GM18508 (cell line): ENCODE measurements at regions not wholly inside any gene's neighbourhood (a gene's known extent, or its start where the extent isn't known, plus 50 kb on each side); places are given as distances from the start of the nearest gene placed in this dataset.
"Not testable (repeated sequence)": the region's sequence is repeated elsewhere in the genome, so short reads cannot be mapped to it uniquely, and the experiment has no call there.

Experiments used
- ATAC-seq: cut with Tn5 transposase; IDR thresholded peaks from one replicate; pipeline ENCODE4 v1.9.1; 2021; ENCODE audit warnings: moderate number of reproducible peaks; ENCODE audit not compliant: insufficient read depth, unreplicated experiment

GRCh38 chr5:42066131-42066530 lies 141.1 kb downstream of the FBXO4 start:
- ATAC-seq: no peak

GRCh38 chr5:42074353-42074752 lies 149.3 kb downstream of the FBXO4 start:
- ATAC-seq: no peak

- no peak for ATAC-seq
Observed at GRCh38 chr5:42089705-42090104, 164.6 kb downstream of the FBXO4 start.

GRCh38 chr5:42090162-42090561 lies 165.1 kb downstream of the FBXO4 start:
- no peak for ATAC-seq

- ATAC-seq: not testable (repeated sequence)
Observed at GRCh38 chr5:42099846-42100245, 174.8 kb downstream of the FBXO4 start.

DNA sequence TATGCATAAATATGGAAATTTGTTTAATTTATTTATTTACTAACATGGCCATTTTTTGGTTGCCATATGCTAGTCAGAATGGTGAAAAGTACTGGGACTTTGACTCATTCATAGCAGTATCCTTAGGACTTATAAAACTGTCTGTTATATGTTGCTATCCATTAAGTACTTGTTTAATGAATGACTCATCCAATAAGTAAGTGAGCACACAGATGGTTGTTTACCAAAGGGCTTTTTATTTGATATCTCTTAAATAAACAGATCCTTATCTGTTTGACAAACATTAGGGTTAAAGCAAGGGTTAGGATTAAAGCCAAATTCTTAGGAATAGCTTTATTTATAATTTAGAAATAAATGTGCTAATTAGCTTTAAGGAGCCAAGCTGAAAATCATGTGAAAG lies 183.4 kb downstream of the FBXO4 start:
- ATAC-seq: no peak

DNA sequence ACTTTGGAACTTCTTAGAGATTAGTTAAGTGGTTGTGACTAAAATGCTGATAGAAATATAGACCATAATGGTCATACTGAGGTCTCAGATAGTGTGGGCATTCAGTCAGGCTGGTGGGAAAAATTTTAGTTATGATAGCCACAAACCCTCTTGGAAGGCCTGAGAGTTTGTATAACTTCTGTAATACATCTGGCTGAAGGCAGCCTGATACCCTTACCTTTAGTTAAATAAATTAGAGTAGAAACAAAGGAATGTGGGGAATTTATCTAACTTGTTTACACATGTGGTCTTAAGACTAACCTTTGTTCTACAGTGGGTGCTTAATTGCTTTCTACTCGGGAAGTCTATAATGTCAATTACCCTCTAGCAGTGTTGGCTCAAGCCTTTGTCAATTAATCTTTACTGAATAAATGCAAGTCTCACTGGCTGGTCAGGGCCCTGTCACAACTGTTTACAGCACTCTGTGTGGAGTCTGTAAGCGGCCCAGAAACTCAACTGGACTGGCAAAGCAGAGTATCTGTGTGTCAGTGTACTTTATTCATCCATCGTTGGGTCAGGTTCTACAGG lies 184.0 kb downstream of the FBXO4 start:
- ATAC-seq: no peak

DNA sequence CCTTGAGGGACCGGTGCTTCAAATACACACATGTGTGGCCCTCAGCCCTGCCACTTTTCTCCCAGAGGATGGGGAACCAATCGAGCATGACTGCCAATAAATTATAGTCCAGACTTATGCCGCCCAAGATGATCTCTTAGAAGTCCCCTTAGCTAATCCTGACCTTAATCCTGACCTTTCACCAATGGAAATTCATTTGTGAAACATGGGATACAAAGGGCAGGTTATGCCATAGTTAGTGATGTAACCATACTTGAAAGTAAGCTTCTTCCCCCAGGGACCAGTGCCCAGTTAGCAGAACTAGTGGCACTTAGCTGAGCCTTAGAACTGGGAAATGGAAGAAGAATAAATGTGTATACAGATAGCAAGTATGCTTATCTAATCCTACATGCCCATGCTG lies 190.6 kb downstream of the FBXO4 start:
- ATAC-seq: not testable (repeated sequence)

DNA sequence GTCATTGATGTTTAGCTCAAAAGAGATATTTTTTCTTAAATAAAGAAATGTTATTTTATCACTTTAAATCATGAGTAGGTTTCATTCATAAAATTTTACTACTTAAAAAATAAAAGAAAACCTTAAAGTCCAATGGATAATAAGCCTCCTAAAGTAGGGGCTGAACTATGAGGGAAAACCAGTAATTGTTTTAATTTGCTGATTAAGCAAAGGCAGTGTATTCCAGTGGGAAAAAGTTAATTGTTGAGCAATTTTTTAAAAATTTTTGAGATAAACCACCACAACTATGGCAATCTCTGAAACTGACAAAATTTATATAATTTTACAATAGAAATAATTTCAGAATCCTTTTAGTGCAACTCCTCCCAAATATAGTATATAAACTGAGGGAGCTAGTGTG lies 195.0 kb downstream of the FBXO4 start:
- no peak for ATAC-seq

- no peak for ATAC-seq
Observed at GRCh38 chr5:42121401-42121800, 196.3 kb downstream of the FBXO4 start.

DNA sequence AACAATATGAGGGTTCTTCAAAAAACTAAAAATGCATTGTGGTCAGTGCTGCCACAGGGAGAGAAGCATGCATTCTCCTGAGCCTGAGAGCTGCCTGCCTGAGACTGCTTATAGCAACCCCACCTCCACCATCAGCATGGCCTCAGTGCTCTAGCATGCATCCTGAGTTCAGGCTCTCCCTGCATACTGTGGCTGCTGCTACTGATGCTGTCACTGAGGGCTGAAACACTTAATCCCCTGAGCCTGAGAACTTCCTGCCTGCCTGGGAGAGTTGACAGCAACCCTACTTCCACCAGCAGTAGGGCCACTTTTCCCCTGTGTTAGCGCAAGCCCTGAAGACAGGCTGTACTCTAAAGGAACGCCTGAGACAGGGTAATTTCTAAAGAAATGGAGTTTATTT lies 206.0 kb downstream of the FBXO4 start:
- ATAC-seq: no peak

DNA sequence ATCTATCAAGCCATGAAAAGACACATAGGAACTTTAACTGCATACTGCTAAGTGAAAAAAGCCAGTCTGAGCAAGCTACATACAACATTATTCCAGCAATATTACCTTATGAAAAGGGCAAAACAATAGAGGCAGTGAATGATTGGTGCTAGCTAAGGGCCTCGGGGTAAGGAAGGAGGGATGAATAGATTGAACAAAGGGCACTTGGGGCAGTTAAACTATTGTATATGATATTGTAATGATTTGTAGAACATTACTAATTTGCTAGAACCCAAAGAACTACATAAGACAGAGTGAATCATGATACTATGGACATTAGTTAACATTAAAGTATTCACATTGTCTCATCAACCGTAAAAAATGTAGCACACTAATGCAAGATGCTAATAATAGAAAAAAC lies 218.3 kb downstream of the FBXO4 start:
- no peak for ATAC-seq

- ATAC-seq: no peak
Observed at GRCh38 chr5:42148813-42149212, 223.7 kb downstream of the FBXO4 start.

- no peak for ATAC-seq
Observed at GRCh38 chr5:42157215-42157614, 232.1 kb downstream of the FBXO4 start.

- ATAC-seq: no peak
Observed at GRCh38 chr5:42163083-42163482, 238.0 kb downstream of the FBXO4 start.

DNA sequence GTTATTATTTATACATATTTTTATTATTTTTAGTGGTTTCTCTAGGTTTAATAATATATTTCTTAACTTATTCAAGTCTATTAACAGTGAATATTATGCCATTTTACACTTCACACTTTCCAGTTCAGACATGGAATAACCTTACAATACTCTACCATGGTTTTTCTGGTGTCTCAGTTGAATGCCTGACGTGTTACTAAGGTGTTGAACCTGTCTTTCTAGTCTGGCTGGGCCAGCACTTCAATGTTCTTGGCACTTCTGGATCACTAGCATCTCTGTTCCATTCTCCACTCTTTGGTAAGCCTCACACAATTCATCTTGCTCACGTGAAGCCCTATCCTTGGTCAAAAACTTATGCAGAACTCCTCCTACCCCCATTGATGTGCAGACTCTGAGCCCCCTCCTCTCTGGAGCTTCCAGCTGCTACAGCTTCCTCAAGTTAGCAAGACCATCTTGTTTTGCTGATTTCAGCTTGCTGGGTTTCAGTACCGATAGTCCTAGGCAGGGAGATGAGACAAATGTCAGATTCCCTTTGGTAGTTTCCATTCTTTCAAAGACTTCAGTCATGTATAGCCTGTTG lies 243.1 kb downstream of the FBXO4 start:
- ATAC-seq: no peak

DNA sequence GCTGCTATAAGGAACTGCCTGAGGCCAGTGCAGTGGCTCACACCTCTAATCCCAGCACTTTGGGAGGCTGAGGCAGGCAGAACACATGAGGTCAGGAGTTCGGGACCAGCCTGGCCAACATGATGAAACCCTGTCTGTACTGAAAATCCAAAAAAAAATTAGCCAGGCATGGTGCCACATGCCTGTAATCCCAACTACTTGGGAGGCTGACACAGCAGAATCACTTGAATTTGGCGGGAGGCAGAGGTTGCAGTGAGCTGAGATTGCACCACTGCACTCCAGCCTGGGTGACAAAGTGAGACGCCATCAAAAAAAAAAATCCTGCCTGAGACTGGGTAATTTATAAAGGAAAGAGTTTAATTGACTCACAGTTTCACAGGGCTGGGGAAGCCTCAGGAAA lies 247.1 kb upstream of the GHR start:
- not testable (repeated sequence) for ATAC-seq

GRCh38 chr5:42179843-42180242 lies 243.4 kb upstream of the GHR start:
- not testable (repeated sequence) for ATAC-seq

DNA sequence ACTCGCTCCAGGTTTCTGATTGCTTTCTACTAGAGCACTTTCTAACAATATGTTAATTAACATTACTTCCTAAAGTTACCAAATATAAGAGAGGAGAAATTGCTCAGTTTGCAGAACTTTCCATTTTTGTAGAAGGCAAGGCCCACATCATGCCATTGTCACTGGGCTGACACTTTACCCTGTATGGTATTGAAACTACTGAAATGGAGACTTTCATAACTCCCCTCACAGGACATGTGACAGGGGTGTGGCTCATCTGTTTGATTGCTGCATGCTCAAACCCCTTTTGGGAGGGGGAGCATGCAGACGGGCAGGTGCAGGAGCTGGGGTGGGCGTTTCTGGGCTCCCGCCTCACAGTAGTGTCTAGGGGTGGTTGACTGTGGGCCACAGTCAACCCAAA lies 206.3 kb upstream of the GHR start:
- no peak for ATAC-seq

DNA sequence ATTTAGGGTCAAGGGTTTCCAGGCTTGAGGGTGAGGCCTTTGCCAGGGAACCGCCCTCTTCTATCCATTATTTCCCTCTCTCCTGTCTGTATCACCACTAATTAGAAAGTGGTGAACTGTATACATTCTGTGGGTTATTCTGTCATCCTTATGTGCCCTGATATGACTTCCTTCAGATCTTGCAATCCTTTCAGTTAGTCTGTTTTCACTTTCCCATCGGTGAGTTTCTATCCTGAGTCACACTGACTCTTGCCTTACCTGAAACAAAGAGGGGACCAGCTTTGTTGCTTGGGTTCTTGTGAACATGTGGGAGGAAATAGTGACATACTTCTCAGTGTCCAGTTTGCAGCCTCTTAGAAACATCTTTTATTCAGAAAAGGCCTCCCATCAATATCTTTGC lies 205.4 kb upstream of the GHR start:
- ATAC-seq: no peak

- no peak for ATAC-seq
Observed at GRCh38 chr5:42225009-42225408, 198.2 kb upstream of the GHR start.

DNA sequence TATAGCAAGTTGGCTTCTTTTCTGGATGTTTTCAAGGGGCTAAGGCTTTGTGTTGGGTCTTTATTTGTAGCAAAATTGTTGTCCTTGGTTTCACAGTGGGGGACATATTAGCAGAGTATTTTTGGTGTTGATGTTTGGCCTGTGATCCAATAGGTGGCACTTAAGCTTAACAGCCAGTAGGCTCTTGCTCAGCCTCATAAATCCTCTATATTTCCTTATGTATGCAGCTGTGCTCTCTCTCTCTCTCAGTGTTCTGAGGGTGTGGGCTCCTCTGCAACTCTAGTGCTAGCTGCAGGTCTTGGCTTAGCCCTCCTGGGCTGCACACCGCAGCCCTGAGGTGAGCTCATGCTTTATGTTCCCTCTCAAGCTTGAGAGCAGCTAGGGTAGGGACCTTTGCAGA lies 195.0 kb upstream of the GHR start:
- no peak for ATAC-seq

- no peak for ATAC-seq
Observed at GRCh38 chr5:42230839-42231238, 192.4 kb upstream of the GHR start.
